ENCODE measurements at regions not wholly inside any gene's neighbourhood (a gene's known extent, or its start where the extent isn't known, plus 50 kb on each side); places are given as distances from the start of the nearest gene placed in this dataset.
"Not testable (repeated sequence)": the region's sequence is repeated elsewhere in the genome, so short reads cannot be mapped to it uniquely, and the experiment has no call there.

GRCh38 chr21:35561116-35561515 lies 499.2 kb downstream of the SETD4 start:
- WGBS (ENCODE audit: insufficient coverage, low coverage, low lambda C conversion rate, missing lambda C conversion rate): 79% methylated on average over 4 of the region's 4 CpGs
- DNase-seq (no peak), ATAC-seq (no peak)
- H3K27me3 ChIP-seq: no peaks in the 10 kb centered on the region
- TF ChIP-seq POLR2A (IDR thresholded peaks at IDR 0.05) (no peak), CTCF (IDR thresholded peaks at IDR 0.05) (no peak)
- intact Hi-C loops (cut with DNase I): no loop called here
- H3K4me1 ChIP-seq: no peaks in the 10 kb centered on the region
- H3K36me3 ChIP-seq: no peaks in the 10 kb centered on the region
- no peaks in the 10 kb centered on the region for H3K9me3 ChIP-seq
- H3K4me3 ChIP-seq: no peak overlapping the region
- H3K27ac ChIP-seq: no peak overlapping the region

GRCh38 chr21:35559829-35560225 lies 500.5 kb downstream of the SETD4 start:
- Histone ChIP-seq H3K27me3 (no peaks in the 10 kb centered on the region), H3K4me1 (no peaks in the 10 kb centered on the region), H3K4me3 (no peak overlapping the region), H3K9me3 (no peaks in the 10 kb centered on the region), H3K27ac (no peak overlapping the region), H3K36me3 (no peaks in the 10 kb centered on the region)
- DNase-seq: no peak
- no peak for TF ChIP-seq POLR2A (IDR thresholded peaks at IDR 0.05)
- TF ChIP-seq CTCF (IDR thresholded peaks at IDR 0.05): no peak
- WGBS (ENCODE audit: insufficient coverage, low coverage, low lambda C conversion rate, missing lambda C conversion rate): 43% methylated on average over 2 of the region's 2 CpGs
- ATAC-seq: no peak
- intact Hi-C loops (cut with DNase I): no loop called here

- TF ChIP-seq CTCF (IDR thresholded peaks at IDR 0.05) (no peak), POLR2A (IDR thresholded peaks at IDR 0.05) (no peak)
- no peaks in the 10 kb centered on the region for H3K36me3 ChIP-seq
- WGBS (ENCODE audit: insufficient coverage, low coverage, low lambda C conversion rate, missing lambda C conversion rate): 75% methylated on average over 8 of the region's 9 CpGs
- ATAC-seq (no peak), DNase-seq (no peak)
- no peak overlapping the region for H3K4me3 ChIP-seq
- H3K27ac ChIP-seq: no peak overlapping the region
- no peaks in the 10 kb centered on the region for H3K9me3 ChIP-seq
- intact Hi-C loops (cut with DNase I): no loop called here
- no peaks in the 10 kb centered on the region for H3K27me3 ChIP-seq
- H3K4me1 ChIP-seq: no peaks in the 10 kb centered on the region
Observed at GRCh38 chr21:35559128-35559828, 501.0 kb downstream of the SETD4 start.

DNA sequence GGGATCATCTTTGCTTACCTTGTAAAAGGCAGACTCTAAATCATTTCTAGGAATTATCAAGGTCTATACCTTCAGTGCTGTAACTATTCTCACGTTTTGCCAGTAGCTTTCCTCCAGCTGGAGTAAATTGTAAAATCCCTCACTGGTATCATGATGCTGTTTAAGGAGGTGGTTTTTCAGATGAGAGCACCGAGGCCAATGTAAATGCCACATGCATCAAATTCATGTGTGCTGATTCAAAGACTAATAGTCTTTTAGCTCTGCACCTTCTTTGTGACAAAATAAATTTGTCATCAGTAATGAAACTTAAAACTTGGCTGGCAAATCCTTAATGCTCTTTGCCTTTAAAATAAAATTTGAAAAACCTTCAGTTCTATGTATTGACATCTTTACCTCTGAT lies 503.8 kb downstream of the SETD4 start:
- WGBS (ENCODE audit: insufficient coverage, low coverage, low lambda C conversion rate, missing lambda C conversion rate): 47% methylated on average over 2 of the region's 2 CpGs
- no peaks in the 10 kb centered on the region for H3K36me3 ChIP-seq

DNA sequence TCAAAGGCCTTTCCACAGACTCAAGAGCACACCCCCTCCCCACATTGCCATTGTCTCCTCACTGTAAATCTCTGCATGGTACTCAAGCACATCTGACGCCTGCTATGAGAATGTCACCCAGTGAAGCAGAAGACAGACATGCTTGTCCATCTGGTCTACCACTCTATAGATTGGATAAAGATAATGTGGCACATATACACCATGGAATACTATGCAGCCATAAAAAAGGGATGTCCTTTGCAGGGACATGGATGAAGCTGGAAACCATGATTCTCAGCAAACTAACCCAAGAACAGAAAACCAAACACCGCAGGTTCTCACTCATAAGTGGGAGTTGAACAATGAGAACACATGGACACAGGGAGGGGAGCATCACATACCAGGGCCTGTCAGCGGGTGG lies 503.4 kb upstream of the RUNX1 start:
- DNase-seq; H3K9me3 ChIP-seq; H3K4me3 ChIP-seq; ATAC-seq; intact Hi-C loops (cut with DNase I); H3K36me3 ChIP-seq; H3K4me1 ChIP-seq; H3K27me3 ChIP-seq; H3K27ac ChIP-seq: not testable (repeated sequence)
- 87% methylated on average over 3 of the region's 3 CpGs for WGBS (ENCODE audit: insufficient coverage, low coverage, low lambda C conversion rate, missing lambda C conversion rate)

More for the DNA sequence above, 503.8 kb downstream of the SETD4 start:
- no peak for ATAC-seq
- intact Hi-C loops (cut with DNase I): no loop called here
- no peak for DNase-seq
- no peak for TF ChIP-seq CTCF (IDR thresholded peaks at IDR 0.05)
- no peak for TF ChIP-seq POLR2A (IDR thresholded peaks at IDR 0.05)
- H3K4me1 ChIP-seq: no peaks in the 10 kb centered on the region
- no peak overlapping the region for H3K4me3 ChIP-seq
- no peak overlapping the region for H3K27ac ChIP-seq
- no peaks in the 10 kb centered on the region for H3K9me3 ChIP-seq
- no peaks in the 10 kb centered on the region for H3K27me3 ChIP-seq
